H1 (cell line): ENCODE measurements at regions not wholly inside any gene's neighbourhood (a gene's known extent, or its start where the extent isn't known, plus 50 kb on each side); places are given as distances from the start of the nearest gene placed in this dataset.

Experiments used
- CTCF ChIA-PET: fragments of 300-600 bp; sonication (Branson Sonifier 250); formaldehyde crosslinking; loops from one replicate; lab custom pipeline; 2021; ENCODE audit not compliant: partially characterized antibody; lab: Charles Lee
- POLR2A ChIA-PET: fragments of 300-600 bp; sonication (Branson Sonifier 250); formaldehyde crosslinking; loops from one replicate; lab custom pipeline; 2021; ENCODE audit warnings: inconsistent platforms; ENCODE audit not compliant: partially characterized antibody; lab: Charles Lee
- DNase-seq, 2 experiments: peaks; one replicate each; pipeline versions ENCODE4 v3.0.0 to v3.0.0-alpha.2; 2010 to 2022; ENCODE audit warnings: low spot score in 2 of 2, low read depth in 1 of 2, mixed read lengths in 1 of 2
- FAIRE-seq: peaks from 2 replicates; lab custom pipeline; 2011; peaks lifted over from hg19 to GRCh38; lab: Jason Lieb, UNC
- H2AFZ ChIP-seq: 2 replicates; pipeline ENCODE4 v1.8.1; 2012; ENCODE audit warnings: low read length, inconsistent platforms
- H2AK5ac ChIP-seq: 2 replicates; pipeline ENCODE4 v1.6.1; 2013; ENCODE audit warnings: low read depth, low read length
- H2BK120ac ChIP-seq: replicated peaks from 2 replicates; pipeline ENCODE3; 2013; ENCODE audit warnings: low read depth, low read length, inconsistent platforms
- H2BK12ac ChIP-seq: 2 replicates; pipeline ENCODE4 v1.6.1; 2013; ENCODE audit warnings: low read depth, low read length
- H2BK15ac ChIP-seq: 2 replicates; pipeline ENCODE4 v1.6.1; 2013; ENCODE audit warnings: low read length
- H2BK20ac ChIP-seq: 2 replicates; pipeline ENCODE4 v1.6.1; 2013; ENCODE audit warnings: low read length
- H2BK5ac ChIP-seq: 2 replicates; pipeline ENCODE4 v1.6.1; 2013; ENCODE audit warnings: low read depth, low read length
- H3K14ac ChIP-seq: 2 replicates; pipeline ENCODE4 v1.6.1; 2013; ENCODE audit warnings: inconsistent platforms; ENCODE audit not compliant: insufficient read length
- H3K18ac ChIP-seq: 2 replicates; pipeline ENCODE4 v1.6.1; 2013; ENCODE audit warnings: low read length; ENCODE audit errors: extremely low read depth
- H3K23ac ChIP-seq: 2 replicates; pipeline ENCODE4 v1.6.1; 2013; ENCODE audit warnings: inconsistent platforms; ENCODE audit not compliant: insufficient read length
- H3K23me2 ChIP-seq: 2 replicates; pipeline ENCODE4 v1.6.1; 2013; ENCODE audit warnings: low read depth, low read length
- H3K27ac ChIP-seq: 2 replicates; pipeline ENCODE4 v1.6.1; 2011; ENCODE audit warnings: low read depth, low read length, inconsistent platforms
- H3K27me3 ChIP-seq, 4 experiments: replicated peaks in 1 of 4; 1 replicate in 1 of 4; 2 replicates in 3 of 4; pipeline versions ENCODE4 v1.6.1 to v1.8.1; 2011 to 2013; ENCODE audit warnings: low read length in 3 of 4, mild to moderate bottlenecking in 3 of 4, inconsistent platforms in 2 of 4, mixed read lengths in 2 of 4, moderate library complexity in 1 of 4; ENCODE audit not compliant: control insufficient read depth in 3 of 4, insufficient read depth in 3 of 4; ENCODE audit errors: extremely low read depth in 1 of 4
- H3K36me3 ChIP-seq, 4 experiments: 2 replicates each; pipeline versions ENCODE4 v1.6.1 to v1.8.1; 2011 to 2013; ENCODE audit warnings: mild to moderate bottlenecking in 4 of 4, low read length in 3 of 4, moderate library complexity in 2 of 4, control low read depth in 1 of 4, inconsistent platforms in 1 of 4; ENCODE audit not compliant: insufficient read depth in 4 of 4, control insufficient read depth in 2 of 4
- H3K4ac ChIP-seq: replicated peaks from 2 replicates; pipeline ENCODE3; 2013; ENCODE audit warnings: low read length, low read depth, mixed read lengths, inconsistent platforms; ENCODE audit not compliant: insufficient read length
- H3K4me1 ChIP-seq, 4 experiments: replicated peaks in 1 of 4; 1 replicate in 1 of 4; 2 replicates in 3 of 4; pipeline versions ENCODE4 v1.6.1 to v1.8.1; 2011 to 2013; ENCODE audit warnings: low read length in 3 of 4, inconsistent platforms in 2 of 4, mixed read lengths in 1 of 4; ENCODE audit not compliant: insufficient read depth in 4 of 4, control insufficient read depth in 3 of 4
- H3K4me2 ChIP-seq, 2 experiments: 2 replicates each; pipeline versions ENCODE4 v1.6.1 to v1.8.1; 2011 to 2013; ENCODE audit warnings: low read depth in 2 of 2, low read length in 2 of 2, control low read depth in 1 of 2, inconsistent platforms in 1 of 2, mild to moderate bottlenecking in 1 of 2; ENCODE audit not compliant: insufficient read depth in 1 of 2
- H3K4me3 ChIP-seq, 4 experiments: fragments of 200-600, 300-600 bp in 1 of 4; sonication (generic), shearing (Covaris generic), sonication (Bioruptor Twin) in 1 of 4; 2 replicates each; pipeline versions ENCODE4 v1.5.1 to v1.8.1; 2011 to 2016; ENCODE audit warnings: low read length in 4 of 4, low read depth in 3 of 4, control low read depth in 2 of 4, inconsistent platforms in 2 of 4, mild to moderate bottlenecking in 2 of 4, mixed read lengths in 1 of 4, moderate library complexity in 1 of 4; ENCODE audit not compliant: insufficient read depth in 2 of 4; ENCODE audit errors: extremely low read depth in 1 of 4
- H3K56ac ChIP-seq: replicated peaks from 2 replicates; pipeline ENCODE3; 2013; ENCODE audit warnings: low read depth, mild to moderate bottlenecking, mixed read lengths, low read length, inconsistent platforms; ENCODE audit not compliant: insufficient read length
- H3K79me1 ChIP-seq: 2 replicates; pipeline ENCODE4 v1.6.1; 2013; ENCODE audit warnings: low read depth, low read length, control low read depth
- H3K79me2 ChIP-seq, 2 experiments: 2 replicates each; pipeline versions ENCODE4 v1.6.1 to v1.8.1; 2012 to 2013; ENCODE audit warnings: low read length in 2 of 2, mild to moderate bottlenecking in 2 of 2, inconsistent platforms in 1 of 2; ENCODE audit not compliant: insufficient read depth in 2 of 2, control insufficient read depth in 1 of 2
- H3K9ac ChIP-seq, 4 experiments: replicated peaks in 1 of 4; 1 replicate in 1 of 4; 2 replicates in 3 of 4; pipeline versions ENCODE4 v1.6.1 to v1.8.1; 2011 to 2013; ENCODE audit warnings: low read depth in 3 of 4, low read length in 3 of 4, control low read depth in 2 of 4, mild to moderate bottlenecking in 2 of 4, moderate library complexity in 2 of 4, inconsistent platforms in 1 of 4; ENCODE audit errors: extremely low read depth in 1 of 4
- H3K9me3 ChIP-seq, 2 experiments: 2 replicates each; pipeline versions ENCODE4 v1.6.1 to v1.8.1; 2012 to 2013; ENCODE audit warnings: mild to moderate bottlenecking in 2 of 2, moderate library complexity in 2 of 2, control low read depth in 1 of 2, inconsistent platforms in 1 of 2, low read depth in 1 of 2, low read length in 1 of 2, mixed read lengths in 1 of 2; ENCODE audit not compliant: insufficient read depth in 2 of 2
- H4K20me1 ChIP-seq, 2 experiments: replicated peaks in 1 of 2; 2 replicates each; pipeline versions ENCODE3 to v1.8.1; 2011 to 2013; ENCODE audit warnings: inconsistent platforms in 2 of 2, low read length in 2 of 2, mild to moderate bottlenecking in 1 of 2; ENCODE audit not compliant: insufficient read depth in 2 of 2, control insufficient read depth in 1 of 2
- H4K5ac ChIP-seq: 2 replicates; pipeline ENCODE4 v1.6.1; 2013; ENCODE audit warnings: low read length, low read depth, mixed read lengths, inconsistent platforms; ENCODE audit not compliant: insufficient read length
- H4K8ac ChIP-seq: 2 replicates; pipeline ENCODE4 v1.8.0; 2013; ENCODE audit warnings: mild to moderate bottlenecking, moderate library complexity, low read length, inconsistent platforms; ENCODE audit not compliant: insufficient read depth; ENCODE audit errors: extremely low read depth
- H4K91ac ChIP-seq: replicated peaks from 2 replicates; pipeline ENCODE3; 2013; ENCODE audit warnings: low read length, mixed read lengths, inconsistent platforms; ENCODE audit not compliant: insufficient read length
- BCL11A ChIP-seq, 2 experiments: IDR thresholded peaks; one replicate each; pipeline ENCODE4 v1.6.1; 2011; ENCODE audit warnings: low read depth in 2 of 2, low read length in 2 of 2, mild to moderate bottlenecking in 2 of 2
- BRCA1 ChIP-seq: IDR thresholded peaks from 2 replicates; pipeline ENCODE4 v1.6.1; 2012; ENCODE audit warnings: low read depth, low read length, improper control_type of control experiment
- CBX5 ChIP-seq: fragments of 300-800, 300-1000 bp; sonication (generic); IDR thresholded peaks from 2 replicates; pipeline ENCODE4 v1.7.1; 2016; ENCODE audit warnings: antibody characterized with exemption, low read length, low read depth
- CREB1 ChIP-seq: IDR thresholded peaks from 2 replicates; pipeline ENCODE4 v1.6.1; 2012; ENCODE audit warnings: inconsistent platforms
- EGR1 ChIP-seq: IDR thresholded peaks from 2 replicates; pipeline ENCODE4 v1.6.1; 2011; ENCODE audit warnings: low read depth, low read length, borderline replicate concordance
- EZH2 ChIP-seq: fragments of 200-600 bp; sonication (generic); IDR thresholded peaks from 2 replicates; pipeline ENCODE4 v1.7.1; 2012; ENCODE audit warnings: low read depth, mild to moderate bottlenecking, moderate library complexity, low read length, inconsistent platforms; ENCODE audit not compliant: severe bottlenecking
- JUN ChIP-seq: IDR thresholded peaks from 2 replicates; pipeline ENCODE4 v1.6.1; 2011; ENCODE audit warnings: low read depth, mild to moderate bottlenecking, improper control_type of control experiment, low read length
- KDM1A ChIP-seq: fragments of 200-600, 300-600 bp; sonication (generic); IDR thresholded peaks from 2 replicates; pipeline ENCODE4 v1.7.1; 2016; ENCODE audit warnings: mild to moderate bottlenecking, low read length, borderline replicate concordance
- POLR2AphosphoS5 ChIP-seq: IDR thresholded peaks from 2 replicates; pipeline ENCODE4 v1.6.1; 2011; ENCODE audit warnings: low read depth, low read length
- RXRA ChIP-seq: IDR thresholded peaks from 2 replicates; pipeline ENCODE4 v1.6.1; 2011; ENCODE audit warnings: low read depth, mild to moderate bottlenecking, low read length, moderate library complexity; ENCODE audit not compliant: insufficient read depth
- SIN3A ChIP-seq, 2 experiments: IDR thresholded peaks in 1 of 2; conservative IDR thresholded peaks in 1 of 2; 2 replicates each; pipeline ENCODE4 v1.6.1; 2011 to 2012; ENCODE audit warnings: low read length in 2 of 2, improper control_type of control experiment in 1 of 2, low read depth in 1 of 2, mild to moderate bottlenecking in 1 of 2
- SIX5 ChIP-seq: IDR thresholded peaks from 2 replicates; pipeline ENCODE4 v1.6.1; 2011; ENCODE audit warnings: mild to moderate bottlenecking, low read depth, low read length
- SP1 ChIP-seq: IDR thresholded peaks from 2 replicates; pipeline ENCODE4 v1.6.1; 2011; ENCODE audit warnings: low read depth, low read length
- TAF1 ChIP-seq: IDR thresholded peaks from 2 replicates; pipeline ENCODE4 v1.6.1; 2011; ENCODE audit warnings: mild to moderate bottlenecking, low read depth, low read length
- YY1 ChIP-seq: IDR thresholded peaks from 2 replicates; pipeline ENCODE4 v1.6.1; 2011; ENCODE audit warnings: low read depth, mild to moderate bottlenecking, low read length
- WGBS, 2 experiments: shearing (Covaris generic) in 1 of 2; methylation state at CpG; one replicate each; pipeline versions ENCODE4 v1.1.6 to v1.1.7; 2013 to 2015; ENCODE audit warnings: low lambda C conversion rate in 2 of 2, mixed read lengths in 2 of 2, inconsistent platforms in 1 of 2, low coverage in 1 of 2, missing lambda C conversion rate in 1 of 2; ENCODE audit not compliant: insufficient replicate concordance in 2 of 2, insufficient coverage in 1 of 2, insufficient read length in 1 of 2; ENCODE audit errors: extremely low coverage in 1 of 2, missing lambda C conversion rate in 1 of 2; 5-methylcytosine and 5-hydroxymethylcytosine counted together

DNA sequence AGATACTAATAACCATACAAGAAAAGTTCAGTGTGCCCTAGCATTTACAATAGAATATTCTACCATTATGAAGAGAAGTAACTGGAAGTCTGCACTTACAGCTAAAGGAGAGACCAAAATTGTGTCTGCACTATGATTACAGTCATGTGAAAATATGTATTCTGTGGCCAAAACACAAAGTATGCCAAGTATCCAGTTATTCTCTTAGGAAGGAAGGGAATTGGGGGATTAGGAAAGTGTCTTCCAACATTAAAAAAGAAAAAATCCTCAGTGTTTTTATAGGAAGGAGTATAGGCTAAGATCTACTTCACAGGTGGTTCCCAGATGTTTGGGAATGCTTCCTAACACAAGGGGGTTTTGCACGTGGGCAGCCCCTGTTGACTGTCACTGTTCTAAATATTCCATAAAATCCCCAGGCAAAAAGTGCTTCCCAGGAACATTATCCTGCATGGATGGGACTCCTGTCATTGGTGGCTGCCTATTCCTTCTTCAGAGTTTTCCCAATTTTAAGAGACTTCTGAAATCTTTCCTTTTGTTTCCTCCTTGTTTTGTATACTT lies 180.2 kb upstream of the KLHL29 start:
- DNase-seq (no peak), FAIRE-seq (no peak)
- Histone ChIP-seq H3K27ac (no peak overlapping the region), H2AFZ (no peak overlapping the region), H3K14ac (no peak overlapping the region), H2BK12ac (no peak overlapping the region), H3K4me3 (no peak overlapping the region), H3K18ac (no peak overlapping the region), H4K91ac (no peak overlapping the region), H4K8ac (no peak overlapping the region), H3K4me2 (no peak overlapping the region), H4K5ac (no peak overlapping the region), H4K20me1 (no peaks in the 10 kb centered on the region), H2BK5ac (no peak overlapping the region), H2BK120ac (no peak overlapping the region), H3K27me3 (no peaks in the 10 kb centered on the region), H3K23me2 (peaks cover 5% of the 10 kb centered on the region; the same call in 1 of the 2 replicates), H2BK15ac (no peak overlapping the region), H2AK5ac (no peak overlapping the region), H2BK20ac (no peak overlapping the region), H3K23ac (no peak overlapping the region), H3K36me3 (no peaks in the 10 kb centered on the region), H3K56ac (no peak overlapping the region), H3K79me1 (no peaks in the 10 kb centered on the region), H3K9ac (no peak overlapping the region), H3K79me2 (no peaks in the 10 kb centered on the region), H3K4ac (no peak overlapping the region), H3K9me3 (peaks cover 0 to 6% of the 10 kb centered on the region in 2 experiments; a peak in 2 of 4 replicates), H3K4me1 (no peaks in the 10 kb centered on the region)
- WGBS, 2 experiments = 89% methylated on average over 1 of the region's 1 CpG; no CpG with 5 or more reads in 1 of the 2 experiments
- POLR2A ChIA-PET = no interaction called here
- CTCF ChIA-PET = interaction anchor here (0.9 to 1.2 kb wide), 2 partner anchors 17 to 192 kb away, joined by 3 read pairs; no protein-coding TSS in a partner anchor
- TF ChIP-seq EGR1 (no peak), KDM1A (no peak), SP1 (no peak), CREB1 (no peak), TAF1 (no peak), CBX5 (no peak), EZH2 (no peak), JUN (no peak), SIN3A (conservative IDR thresholded peaks at IDR 0.05 in 1 of 2, IDR thresholded peaks at IDR 0.05 in 1 of 2; ENCODE audit: low read depth in 1 of 2, low read length in 2 of 2) (no peak), RXRA (no peak), BRCA1 (no peak), BCL11A (IDR thresholded peaks at IDR 0.05; ENCODE audit: low read depth in 2 of 2, low read length in 2 of 2) (no peak), SIX5 (no peak), POLR2AphosphoS5 (no peak), YY1 (no peak)
